ENCODE measurements at regions not wholly inside any gene's neighbourhood (a gene's known extent, or its start where the extent isn't known, plus 50 kb on each side); places are given as distances from the start of the nearest gene placed in this dataset.

- DNase-seq: no peak
Measured at GRCh38 chr9:77084094-77084493, 64.6 kb downstream of the FOXB2 start.

- no peak for DNase-seq
Measured at GRCh38 chr9:77085416-77085815, 66.0 kb downstream of the FOXB2 start.

GRCh38 chr9:77087506-77087905, 68.1 kb downstream of the FOXB2 start:
- DNase-seq: no peak

- DNase-seq: no peak
Measured at GRCh38 chr9:77092536-77092935, 73.1 kb downstream of the FOXB2 start.

- DNase-seq: no peak
Measured at GRCh38 chr9:77094150-77094549, 74.7 kb downstream of the FOXB2 start.

GRCh38 chr9:77097335-77097734, 77.9 kb downstream of the FOXB2 start:
- DNase-seq: no peak

- DNase-seq: peak; percentile 72
Measured at GRCh38 chr9:77099388-77099787, 77.9 kb upstream of the VPS13A start.

GRCh38 chr9:77111408-77111807, 65.9 kb upstream of the VPS13A start:
- DNase-seq: no peak

- no peak for DNase-seq
Measured at GRCh38 chr9:77125665-77126064, 51.7 kb upstream of the VPS13A start.

- no peak for DNase-seq
Measured at GRCh38 chr9:77127071-77127470, 50.3 kb upstream of the VPS13A start.

Measured in NCI-H1436 (cell line).